ENCODE measurements at regions not wholly inside any gene's neighbourhood (a gene's known extent, or its start where the extent isn't known, plus 50 kb on each side); places are given as distances from the start of the nearest gene placed in this dataset.

DNA sequence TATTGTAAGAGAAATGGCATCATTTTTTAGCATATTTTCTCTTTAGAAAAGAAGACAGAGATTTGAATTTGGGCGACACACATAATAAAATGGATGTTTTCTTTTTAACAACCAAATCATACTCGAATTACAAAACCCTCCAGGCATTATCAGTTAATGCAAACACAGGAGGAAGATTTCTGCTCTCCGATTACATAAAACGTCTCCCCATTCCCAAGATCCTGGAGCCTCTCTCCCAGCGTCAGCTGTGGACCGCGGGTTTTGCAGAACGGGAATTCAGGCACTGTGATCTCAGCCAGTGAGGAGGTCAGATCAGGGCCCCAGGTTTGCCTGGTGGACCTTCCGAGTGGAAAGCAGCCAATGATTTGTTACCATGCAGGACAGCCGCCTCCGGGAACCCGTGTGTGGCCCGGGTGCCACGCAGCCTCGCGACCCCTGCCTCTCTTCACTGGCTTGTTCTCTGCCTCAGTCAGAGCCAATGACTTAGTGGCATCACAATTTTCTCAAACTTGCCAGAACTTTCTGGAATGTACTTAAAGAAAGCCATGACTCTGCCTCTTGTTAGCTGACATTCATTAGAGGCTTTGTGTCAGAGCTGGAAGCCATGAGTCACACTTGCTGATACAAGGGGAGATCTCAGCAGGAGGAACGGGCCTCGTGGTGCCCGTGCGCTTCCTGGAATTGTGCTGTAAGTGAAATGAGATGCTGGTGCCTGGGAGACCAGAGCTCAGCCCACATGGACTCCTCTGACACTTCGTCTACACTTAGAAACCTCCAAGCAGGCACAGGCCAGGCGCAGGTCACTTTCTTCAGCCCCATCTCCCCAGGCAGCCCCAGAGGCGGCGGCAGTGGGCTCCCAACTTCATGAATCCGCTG, 246.1 kb downstream of the KLF6 start:
- WGBS, 3 donors: 70 to 78% (median 74%) methylated on average over 25 of the region's 25 CpGs
- H3K27ac ChIP-seq (ENCODE audit: low read depth, low read length): no peak overlapping the region

GRCh38 chr10:3538291-3538655, 246.7 kb downstream of the KLF6 start:
- no peak overlapping the region for H3K27ac ChIP-seq (ENCODE audit: low read depth, low read length)
- WGBS, 3 donors: 69 to 90% (median 89%) methylated on average over 6 of the region's 6 CpGs

DNA sequence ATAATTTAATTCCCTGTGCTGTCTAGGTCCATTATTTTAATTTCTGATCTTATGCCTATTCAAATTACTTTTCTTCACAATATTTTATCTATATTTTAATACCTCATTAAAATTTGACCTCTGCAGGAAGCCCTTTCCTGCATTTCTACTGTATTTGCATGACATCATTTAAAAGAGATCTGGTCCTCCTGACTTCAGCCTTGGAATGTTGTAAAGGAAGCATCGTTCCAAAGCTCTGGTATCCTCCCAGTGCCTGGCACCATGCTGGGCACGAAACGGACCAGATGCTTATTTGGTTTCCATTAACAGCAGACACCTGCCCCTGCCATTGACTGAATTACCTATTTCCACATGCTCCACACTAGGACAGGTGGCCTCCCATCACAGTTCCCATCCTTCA, 247.5 kb downstream of the KLF6 start:
- H3K27ac ChIP-seq (ENCODE audit: low read depth, low read length): no peak overlapping the region
- WGBS, 3 donors: 80 to 92% (median 84%) methylated on average over 3 of the region's 3 CpGs

GRCh38 chr10:3535001-3535400, 250.0 kb downstream of the KLF6 start:
- H3K27ac ChIP-seq (ENCODE audit: low read depth, low read length): no peak overlapping the region
- 85 to 94% (median 85%) methylated on average over 7 of the region's 7 CpGs for WGBS, 3 donors

- no peak overlapping the region for H3K27ac ChIP-seq (ENCODE audit: low read depth, low read length)
These were observed 250.6 kb downstream of the KLF6 start for GRCh38 chr10:3534433-3534832.

GRCh38 chr10:3533296-3533695, 251.7 kb downstream of the KLF6 start:
- no peak overlapping the region for H3K27ac ChIP-seq (ENCODE audit: low read depth, low read length)
- WGBS, 3 donors: 81 to 86% (median 84%) methylated on average over 3 of the region's 3 CpGs

More at GRCh38 chr10:3534433-3534832, 250.6 kb downstream of the KLF6 start:
- WGBS, 3 donors: 83 to 91% (median 90%) methylated on average over 10 of the region's 10 CpGs

GRCh38 chr10:3532644-3533043, 252.4 kb downstream of the KLF6 start:
- H3K27ac ChIP-seq (ENCODE audit: low read depth, low read length): no peak overlapping the region
- 85 to 93% (median 86%) methylated on average over 12 of the region's 12 CpGs for WGBS, 3 donors

DNA sequence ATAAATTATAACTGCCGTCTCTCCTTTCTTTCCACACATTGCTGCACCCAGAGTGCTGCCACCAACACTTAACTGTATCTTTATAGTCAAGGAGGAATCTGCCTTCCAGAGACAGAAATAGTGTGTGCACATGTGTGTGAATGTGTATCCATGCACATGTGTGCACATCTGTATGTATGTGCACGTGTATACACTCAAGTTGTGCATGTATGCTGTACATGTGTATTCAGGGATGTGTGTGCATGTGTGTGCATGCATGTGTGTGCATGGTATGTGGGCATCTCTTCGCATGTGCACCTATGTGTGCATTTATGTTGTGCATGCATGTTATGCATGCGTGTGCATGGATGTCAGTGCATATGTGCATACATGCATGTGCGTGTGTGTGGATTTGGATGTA, 253.3 kb downstream of the KLF6 start:
- WGBS, 3 donors: 85 to 98% (median 97%) methylated on average over 5 of the region's 5 CpGs
- H3K27ac ChIP-seq (ENCODE audit: low read depth, low read length): no peak overlapping the region

DNA sequence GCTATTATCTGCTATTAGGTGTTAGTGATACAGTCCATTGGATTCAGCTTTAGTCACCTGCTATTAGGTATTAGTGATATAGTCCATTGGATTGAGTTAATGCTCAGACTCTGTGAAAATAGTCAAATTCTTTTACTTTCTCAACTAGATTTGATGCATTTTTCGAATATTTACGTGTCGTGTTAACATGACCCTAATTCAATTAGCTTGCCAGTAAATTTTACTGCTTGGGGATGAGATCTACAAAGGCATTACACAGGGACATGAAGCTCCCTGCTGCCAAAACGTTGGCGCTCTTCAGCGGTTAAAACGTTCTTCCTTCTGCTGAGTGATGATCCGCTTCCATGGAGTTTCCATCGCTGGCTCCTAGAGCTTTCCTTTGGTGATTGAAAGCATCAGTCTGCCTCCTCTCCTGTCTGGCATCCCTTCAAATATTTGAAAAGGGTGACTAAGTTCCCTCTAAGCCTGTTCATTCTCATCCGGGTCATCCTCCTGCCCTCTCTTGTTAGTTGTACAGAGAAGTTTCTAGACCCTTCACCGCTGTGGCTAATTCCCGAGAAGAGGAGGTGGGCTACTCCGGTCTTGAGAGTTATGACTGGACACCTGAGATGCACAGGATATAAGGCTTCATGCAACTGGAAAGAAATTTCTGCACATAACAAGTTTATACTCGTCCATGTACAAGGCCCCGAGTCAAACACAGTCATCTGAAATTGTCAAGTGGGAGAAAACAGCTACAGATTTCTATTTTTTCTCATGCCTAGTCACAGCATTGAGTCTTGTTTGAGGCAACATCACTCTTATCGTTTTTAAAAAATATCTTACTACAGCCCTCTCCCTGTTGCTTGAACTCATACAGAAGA, 254.0 kb downstream of the KLF6 start:
- 84 to 92% (median 90%) methylated on average over 16 of the region's 16 CpGs for WGBS, 3 donors
- no peak overlapping the region for H3K27ac ChIP-seq (ENCODE audit: low read depth, low read length)

- H3K27ac ChIP-seq (ENCODE audit: low read depth, low read length): no peak overlapping the region
- WGBS, 3 donors: 93 to 97% (median 94%) methylated on average over 13 of the region's 13 CpGs
These were observed 254.7 kb downstream of the KLF6 start for GRCh38 chr10:3530346-3530745.

GRCh38 chr10:3529691-3530090, 255.3 kb downstream of the KLF6 start:
- WGBS, 3 donors: 82 to 92% (median 91%) methylated on average over 11 of the region's 11 CpGs
- no peak overlapping the region for H3K27ac ChIP-seq (ENCODE audit: low read depth, low read length)

- H3K27ac ChIP-seq (ENCODE audit: low read depth, low read length): no peak overlapping the region
- WGBS, 3 donors: 67 to 81% (median 73%) methylated on average over 10 of the region's 10 CpGs
These were observed 256.1 kb downstream of the KLF6 start for GRCh38 chr10:3528823-3529403.

- 66 to 78% (median 71%) methylated on average over 3 of the region's 3 CpGs for WGBS, 3 donors
- H3K27ac ChIP-seq (ENCODE audit: low read depth, low read length): no peak overlapping the region
These were observed 256.7 kb downstream of the KLF6 start for GRCh38 chr10:3528271-3528670.

- H3K27ac ChIP-seq (ENCODE audit: low read depth, low read length): no peak overlapping the region
- 53 to 69% (median 65%) methylated on average over 5 of the region's 5 CpGs for WGBS, 3 donors
These were observed 257.1 kb downstream of the KLF6 start for GRCh38 chr10:3527869-3528268.

GRCh38 chr10:3526727-3527501, 258.1 kb downstream of the KLF6 start:
- 52 to 75% (median 72%) methylated on average over 6 of the region's 6 CpGs for WGBS, 3 donors
- H3K27ac ChIP-seq (ENCODE audit: low read depth, low read length): no peak overlapping the region

DNA sequence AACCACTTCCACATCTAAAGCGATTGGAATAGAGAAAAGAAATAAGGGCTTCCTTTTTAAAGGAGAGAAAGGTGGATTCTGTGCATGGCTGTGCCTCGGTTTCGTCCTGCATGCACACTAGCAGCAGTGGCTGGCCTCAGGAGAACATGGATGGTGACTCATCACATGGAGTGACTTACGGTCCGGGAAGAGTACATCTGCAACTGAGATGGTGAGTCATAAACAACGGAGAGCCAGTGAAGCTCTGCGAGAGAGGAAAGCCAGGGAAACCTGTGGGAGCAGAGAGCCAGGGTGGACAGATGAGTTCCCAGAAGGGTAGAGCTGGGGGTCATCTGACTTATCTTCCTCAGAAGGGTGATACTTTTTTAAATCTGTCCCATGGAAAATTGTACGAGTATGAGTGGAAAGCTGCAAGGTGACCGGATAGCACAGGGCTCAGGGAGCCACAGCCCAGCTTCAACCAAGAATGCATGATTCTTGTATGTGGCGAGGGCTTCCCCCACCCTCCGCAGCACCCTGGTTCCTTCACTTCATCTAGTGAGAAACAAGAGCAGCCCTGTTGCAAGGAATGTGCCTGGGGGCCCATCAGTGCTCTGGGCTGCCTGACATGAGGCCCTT, 259.1 kb downstream of the KLF6 start:
- no peak overlapping the region for H3K27ac ChIP-seq (ENCODE audit: low read depth, low read length)
- WGBS, 3 donors: 67 to 74% (median 69%) methylated on average over 11 of the region's 11 CpGs

GRCh38 chr10:3524086-3524960, 260.7 kb downstream of the KLF6 start:
- H3K27ac ChIP-seq (ENCODE audit: low read depth, low read length): no peak overlapping the region
- 80 to 92% (median 90%) methylated on average over 7 of the region's 7 CpGs for WGBS, 3 donors

Data from adipose tissue (tissue), 3 donors.